ENCODE measurements at regions not wholly inside any gene's neighbourhood (a gene's known extent, or its start where the extent isn't known, plus 50 kb on each side); places are given as distances from the start of the nearest gene placed in this dataset.
"Not testable (repeated sequence)": the region's sequence is repeated elsewhere in the genome, so short reads cannot be mapped to it uniquely, and the experiment has no call there.

DNA sequence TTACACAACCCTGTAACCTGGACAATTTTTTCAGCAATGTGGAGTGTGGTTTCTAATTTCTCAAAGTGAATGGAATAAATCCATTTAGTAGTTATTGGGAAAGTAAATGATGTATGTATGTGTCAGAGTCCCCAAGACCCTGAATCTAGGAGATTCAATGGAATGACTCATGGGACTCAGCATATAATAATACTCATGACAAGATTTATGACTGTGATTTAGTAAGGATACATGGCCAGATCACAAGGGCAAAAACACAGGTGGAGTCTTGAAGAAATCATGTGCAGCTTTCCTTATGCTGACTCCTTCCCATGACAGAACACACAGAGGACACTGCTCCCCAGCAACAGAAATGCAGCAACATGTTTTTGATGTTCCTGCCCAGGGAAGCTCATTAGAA is 1877.7 kb upstream of the LRRTM1 start:
- no peak for DNase-seq
- H3K36me3 ChIP-seq: no peaks in the 10 kb centered on the region
- no peak for TF ChIP-seq POLR2A (IDR thresholded peaks at IDR 0.05)
- TF ChIP-seq, protein P1, sequence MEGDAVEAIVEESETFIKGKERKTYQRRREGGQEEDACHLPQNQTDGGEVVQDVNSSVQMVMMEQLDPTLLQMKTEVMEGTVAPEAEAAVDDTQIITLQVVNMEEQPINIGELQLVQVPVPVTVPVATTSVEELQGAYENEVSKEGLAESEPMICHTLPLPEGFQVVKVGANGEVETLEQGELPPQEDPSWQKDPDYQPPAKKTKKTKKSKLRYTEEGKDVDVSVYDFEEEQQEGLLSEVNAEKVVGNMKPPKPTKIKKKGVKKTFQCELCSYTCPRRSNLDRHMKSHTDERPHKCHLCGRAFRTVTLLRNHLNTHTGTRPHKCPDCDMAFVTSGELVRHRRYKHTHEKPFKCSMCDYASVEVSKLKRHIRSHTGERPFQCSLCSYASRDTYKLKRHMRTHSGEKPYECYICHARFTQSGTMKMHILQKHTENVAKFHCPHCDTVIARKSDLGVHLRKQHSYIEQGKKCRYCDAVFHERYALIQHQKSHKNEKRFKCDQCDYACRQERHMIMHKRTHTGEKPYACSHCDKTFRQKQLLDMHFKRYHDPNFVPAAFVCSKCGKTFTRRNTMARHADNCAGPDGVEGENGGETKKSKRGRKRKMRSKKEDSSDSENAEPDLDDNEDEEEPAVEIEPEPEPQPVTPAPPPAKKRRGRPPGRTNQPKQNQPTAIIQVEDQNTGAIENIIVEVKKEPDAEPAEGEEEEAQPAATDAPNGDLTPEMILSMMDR (IDR thresholded peaks at IDR 0.05): no peak
- no peaks in the 10 kb centered on the region for H3K27me3 ChIP-seq
- no peaks in the 10 kb centered on the region for H3K9me3 ChIP-seq
- no peaks in the 10 kb centered on the region for H3K4me1 ChIP-seq
- H3K27ac ChIP-seq: no peak overlapping the region
- H3K4me3 ChIP-seq: no peak overlapping the region

DNA sequence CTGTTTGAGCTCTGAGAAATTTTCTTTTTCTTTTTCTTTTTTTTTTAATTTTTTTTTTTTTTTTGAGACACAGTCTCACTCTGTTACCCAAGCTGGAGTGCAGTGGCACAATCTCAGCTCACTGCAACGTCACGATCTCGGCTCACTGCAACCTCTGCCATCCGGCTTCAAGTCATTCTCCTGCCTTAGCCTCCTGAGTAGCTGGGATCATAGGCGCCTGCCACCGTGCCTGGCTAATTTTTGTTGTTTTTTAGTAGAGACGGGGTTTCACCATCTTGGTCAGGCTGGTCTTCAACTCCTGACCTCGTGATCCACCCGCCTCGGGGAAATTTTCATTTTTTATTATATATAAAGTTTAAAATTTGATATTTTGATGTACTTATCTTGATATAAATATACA is 1870.7 kb upstream of the LRRTM1 start:
- H3K4me3 ChIP-seq, H3K36me3 ChIP-seq, H3K9me3 ChIP-seq, DNase-seq, H3K27ac ChIP-seq, H3K27me3 ChIP-seq, H3K4me1 ChIP-seq: not testable (repeated sequence)

DNA sequence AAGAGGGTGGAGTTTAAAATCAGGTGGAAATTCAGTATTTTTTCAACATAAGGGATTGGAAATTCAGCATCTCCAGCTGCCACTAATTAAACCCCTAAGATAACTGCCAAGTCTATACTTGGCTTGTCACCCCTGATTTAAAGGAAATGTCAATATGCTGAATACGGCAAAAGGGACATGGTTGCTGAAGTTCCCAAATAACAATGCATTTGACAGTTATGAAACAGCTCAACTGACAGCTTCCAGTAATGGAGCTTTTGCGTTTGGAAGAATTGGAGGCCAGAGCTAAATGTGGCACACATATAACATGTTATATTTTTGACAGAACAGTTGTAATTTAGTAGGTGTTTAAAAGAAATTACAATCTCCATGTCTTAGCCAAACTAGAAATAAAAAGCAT is 1867.9 kb upstream of the LRRTM1 start:
- H3K36me3 ChIP-seq: no peaks in the 10 kb centered on the region
- no peaks in the 10 kb centered on the region for H3K9me3 ChIP-seq
- H3K27me3 ChIP-seq: no peaks in the 10 kb centered on the region
- DNase-seq: no peak
- H3K4me1 ChIP-seq: no peaks in the 10 kb centered on the region
- no peak overlapping the region for H3K27ac ChIP-seq
- H3K4me3 ChIP-seq: no peak overlapping the region
- TF ChIP-seq POLR2A (IDR thresholded peaks at IDR 0.05): no peak
- TF ChIP-seq, protein P1 (IDR thresholded peaks at IDR 0.05): no peak

DNA sequence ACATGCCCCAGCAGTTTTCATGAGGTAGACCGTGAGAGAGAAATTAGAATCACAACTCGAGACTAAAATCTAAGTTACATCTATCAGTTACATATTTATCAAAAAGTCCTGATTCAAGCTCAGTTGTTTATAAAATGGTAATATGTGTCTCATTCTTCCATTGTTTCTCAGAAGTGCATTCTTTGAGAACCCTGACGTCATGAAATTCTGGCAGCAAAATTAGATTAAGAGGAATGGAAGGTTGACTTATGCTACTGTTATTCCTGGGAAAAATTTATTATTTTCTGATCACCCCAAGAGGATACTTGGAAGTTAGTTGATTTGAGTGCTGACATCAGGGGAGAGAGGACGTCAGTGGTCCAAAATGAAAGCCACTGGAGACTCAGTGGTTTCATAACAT is 1864.8 kb upstream of the LRRTM1 start:
- DNase-seq: no peak
- Histone ChIP-seq H3K27ac (no peak overlapping the region), H3K36me3 (no peaks in the 10 kb centered on the region), H3K4me3 (no peak overlapping the region), H3K9me3 (no peaks in the 10 kb centered on the region), H3K4me1 (no peaks in the 10 kb centered on the region), H3K27me3 (no peaks in the 10 kb centered on the region)
- TF ChIP-seq, protein P1 (IDR thresholded peaks at IDR 0.05): no peak
- no peak for TF ChIP-seq POLR2A (IDR thresholded peaks at IDR 0.05)

DNA sequence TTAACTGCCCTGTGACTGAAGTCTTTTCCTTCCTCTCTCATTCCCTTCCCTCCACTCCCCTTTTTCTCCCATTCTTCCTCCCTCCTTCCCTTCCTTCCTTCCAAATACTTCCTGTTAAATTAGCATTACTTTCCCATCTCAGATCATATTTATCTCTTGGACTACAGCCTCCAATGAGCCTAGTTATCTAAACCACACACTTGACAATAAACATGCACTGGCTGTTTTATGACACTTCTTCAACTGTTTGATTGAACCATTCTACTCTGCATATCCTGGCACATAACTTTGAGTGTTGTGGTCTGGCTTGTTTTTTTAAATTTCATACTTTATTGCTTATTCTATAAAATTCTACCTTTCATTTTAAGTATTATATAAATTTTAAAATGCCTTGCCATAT is 1860.8 kb upstream of the LRRTM1 start:
- no peaks in the 10 kb centered on the region for H3K27me3 ChIP-seq
- H3K4me3 ChIP-seq: no peak overlapping the region
- H3K36me3 ChIP-seq: no peaks in the 10 kb centered on the region
- H3K9me3 ChIP-seq: no peaks in the 10 kb centered on the region
- TF ChIP-seq, protein P1 (IDR thresholded peaks at IDR 0.05): no peak
- TF ChIP-seq POLR2A (IDR thresholded peaks at IDR 0.05): no peak
- H3K27ac ChIP-seq: no peak overlapping the region
- DNase-seq: no peak
- H3K4me1 ChIP-seq: no peaks in the 10 kb centered on the region

DNA sequence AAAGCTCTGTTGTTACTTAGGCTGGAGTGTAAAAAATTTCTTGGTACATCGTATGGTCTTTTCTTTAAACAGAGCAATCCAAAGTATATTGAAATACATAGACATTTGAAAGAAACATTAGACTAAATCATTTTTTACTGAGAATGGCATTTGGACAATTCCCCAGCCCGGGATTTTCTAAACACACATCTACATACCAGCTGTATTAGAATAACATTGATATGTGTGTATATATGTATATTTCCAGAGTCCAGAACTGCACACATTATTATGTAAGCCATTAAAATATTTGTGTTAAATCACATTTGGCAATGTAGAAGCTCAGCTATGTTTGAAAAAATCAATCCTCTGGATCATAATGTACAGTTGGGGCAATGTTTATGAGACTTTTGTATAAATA is 1853.6 kb upstream of the LRRTM1 start:
- H3K9me3 ChIP-seq: no peaks in the 10 kb centered on the region
- H3K27ac ChIP-seq: no peak overlapping the region
- no peak for DNase-seq
- H3K4me1 ChIP-seq: no peaks in the 10 kb centered on the region
- no peak for TF ChIP-seq POLR2A (IDR thresholded peaks at IDR 0.05)
- TF ChIP-seq, protein P1 (IDR thresholded peaks at IDR 0.05): no peak
- H3K27me3 ChIP-seq: no peaks in the 10 kb centered on the region
- H3K4me3 ChIP-seq: no peak overlapping the region
- H3K36me3 ChIP-seq: no peaks in the 10 kb centered on the region
